Loucy (cell line): ENCODE measurements at regions not wholly inside any gene's neighbourhood (a gene's known extent, or its start where the extent isn't known, plus 50 kb on each side); places are given as distances from the start of the nearest gene placed in this dataset.

ENCODE experiments used
- CTCF ChIP-seq: fragments of 200-600 bp; sonication (generic); conservative IDR thresholded peaks from 2 replicates; pipeline ENCODE4 v1.5.1; 2014; ENCODE audit warnings: mild to moderate bottlenecking, antibody characterized with exemption, low read length
- EZH2phosphoT487 ChIP-seq: fragments of 200-600 bp; IDR thresholded peaks from 2 replicates; pipeline ENCODE4 v1.6.1; 2018; ENCODE audit warnings: antibody characterized with exemption, mild to moderate bottlenecking, moderate library complexity, borderline replicate concordance

- no peak for TF ChIP-seq CTCF
- TF ChIP-seq EZH2phosphoT487 = no peak
Measured at GRCh38 chr13:67619351-67619994, 389.3 kb upstream of the PCDH9 start.
